ENCODE measurements at regions not wholly inside any gene's neighbourhood (a gene's known extent, or its start where the extent isn't known, plus 50 kb on each side); places are given as distances from the start of the nearest gene placed in this dataset.

DNA sequence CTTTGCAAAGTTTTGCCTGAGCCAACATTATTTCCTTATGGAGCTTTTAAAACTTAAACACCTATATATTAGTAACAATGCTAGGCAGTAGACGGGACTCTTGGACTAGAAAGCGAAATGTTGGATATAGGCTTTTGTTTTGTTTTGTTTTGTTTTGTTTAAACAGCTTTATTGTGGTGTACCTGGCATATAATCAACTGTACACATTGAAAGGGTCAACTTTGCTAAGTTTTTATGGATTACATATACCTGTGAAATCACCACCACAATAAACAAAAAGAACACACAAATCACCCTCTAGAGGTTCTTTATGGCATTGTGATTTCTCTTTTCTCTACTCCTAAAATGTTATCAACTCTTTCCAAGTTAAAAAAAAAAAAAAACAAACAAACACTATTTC, 184.9 kb upstream of the LNX1 start:
- TF ChIP-seq POLR2AphosphoS5 (IDR thresholded peaks at IDR 0.05; ENCODE audit: low read depth, low read length): no peak
- TF ChIP-seq POLR2A (IDR thresholded peaks at IDR 0.05; ENCODE audit: low read depth, low read length): no peak
- TF ChIP-seq TAF1 (IDR thresholded peaks at IDR 0.05; ENCODE audit: low read depth, low read length): no peak
